ENCODE measurements at regions not wholly inside any gene's neighbourhood (a gene's known extent, or its start where the extent isn't known, plus 50 kb on each side); places are given as distances from the start of the nearest gene placed in this dataset.

- no peaks in the 10 kb centered on the region for H3K9me3 Mint-ChIP-seq
- H3K4me1 Mint-ChIP-seq (ENCODE audit: low read depth), result peaks cover 2% of the 10 kb centered on the region
- ChIA-PET POLR2A (no interaction called here), CTCF (no interaction called here)
- H3K36me3 Mint-ChIP-seq (ENCODE audit: low read depth), result no peaks in the 10 kb centered on the region
- H3K27ac Mint-ChIP-seq, result no peak overlapping the region
- no peak for ATAC-seq
- TF ChIP-seq CTCF (IDR thresholded peaks at IDR 0.05), result no peak
- no peak overlapping the region for H3K4me3 Mint-ChIP-seq
- DNase-seq, result no peak
- peaks cover 19% of the 10 kb centered on the region for H3K27me3 Mint-ChIP-seq
- intact Hi-C loops (cut with micrococcal nuclease), result no loop called here
Observed at GRCh38 chr12:93033948-93034347, 104.9 kb upstream of the EEA1 start.

GRCh38 chr12:93039062-93039461, 110.0 kb upstream of the EEA1 start:
- ATAC-seq, result no peak
- POLR2A ChIA-PET, result interaction anchor here (1.6 kb wide), 1 partner anchor 28 kb away, joined by 3 read pairs; no protein-coding TSS in a partner anchor
- H3K27ac Mint-ChIP-seq, result no peak overlapping the region

GRCh38 chr12:93039930-93040329, 110.8 kb upstream of the EEA1 start:
- no peak overlapping the region for H3K4me3 Mint-ChIP-seq
- intact Hi-C loops (cut with micrococcal nuclease), result no loop called here
- H3K4me1 Mint-ChIP-seq (ENCODE audit: low read depth), result no peaks in the 10 kb centered on the region
- TF ChIP-seq CTCF (IDR thresholded peaks at IDR 0.05), result no peak
- no peaks in the 10 kb centered on the region for H3K9me3 Mint-ChIP-seq
- H3K27me3 Mint-ChIP-seq, result peaks cover 6% of the 10 kb centered on the region
- no peak overlapping the region for H3K27ac Mint-ChIP-seq
- POLR2A ChIA-PET, result interaction anchor here (1.6 kb wide), 1 partner anchor 29 kb away, joined by 3 read pairs; no protein-coding TSS in a partner anchor
- CTCF ChIA-PET, result interaction anchor here (0.9 kb wide), 2 partner anchors 13 to 53 kb away, joined by 3 read pairs; no protein-coding TSS in a partner anchor
- H3K36me3 Mint-ChIP-seq (ENCODE audit: low read depth), result no peaks in the 10 kb centered on the region
- DNase-seq (no peak), ATAC-seq (no peak)

More at GRCh38 chr12:93039062-93039461, 110.0 kb upstream of the EEA1 start:
- no peak for DNase-seq
- no peaks in the 10 kb centered on the region for H3K9me3 Mint-ChIP-seq
- CTCF ChIA-PET, result no interaction called here
- no peaks in the 10 kb centered on the region for H3K36me3 Mint-ChIP-seq (ENCODE audit: low read depth)
- H3K4me1 Mint-ChIP-seq (ENCODE audit: low read depth), result no peaks in the 10 kb centered on the region
- H3K27me3 Mint-ChIP-seq, result peaks cover 13% of the 10 kb centered on the region
- intact Hi-C loops (cut with micrococcal nuclease), result no loop called here
- H3K4me3 Mint-ChIP-seq, result no peak overlapping the region
- TF ChIP-seq CTCF (IDR thresholded peaks at IDR 0.05), result no peak

- intact Hi-C loops (cut with micrococcal nuclease), result no loop called here
- ATAC-seq (no peak), DNase-seq (no peak)
- TF ChIP-seq CTCF (IDR thresholded peaks at IDR 0.05), result no peak
- Mint-ChIP-seq H3K9me3 (no peaks in the 10 kb centered on the region), H3K4me3 (no peak overlapping the region), H3K36me3 (ENCODE audit: low read depth) (no peaks in the 10 kb centered on the region), H3K4me1 (ENCODE audit: low read depth) (no peaks in the 10 kb centered on the region), H3K27me3 (peaks cover 3% of the 10 kb centered on the region), H3K27ac (no peak overlapping the region)
- ChIA-PET CTCF (interaction anchor here (0.9 to 1.0 kb wide), 3 partner anchors 14 to 65 kb away, joined by 3 read pairs; no protein-coding TSS in a partner anchor), POLR2A (interaction anchor here (1.6 kb wide), 1 partner anchor 29 kb away, joined by 3 read pairs; no protein-coding TSS in a partner anchor)
Observed at GRCh38 chr12:93040367-93040766, 111.3 kb upstream of the EEA1 start.

GRCh38 chr12:93041416-93041815, 112.3 kb upstream of the EEA1 start:
- H3K36me3 Mint-ChIP-seq (ENCODE audit: low read depth), result no peaks in the 10 kb centered on the region
- H3K27me3 Mint-ChIP-seq, result peaks cover 2% of the 10 kb centered on the region
- ChIA-PET CTCF (interaction anchor here (1.0 kb wide), 1 partner anchor 64 kb away, joined by 3 read pairs; no protein-coding TSS in a partner anchor), POLR2A (no interaction called here)
- no peak for TF ChIP-seq CTCF (IDR thresholded peaks at IDR 0.05)
- no peak overlapping the region for H3K4me3 Mint-ChIP-seq
- no peak for DNase-seq
- no peak overlapping the region for H3K27ac Mint-ChIP-seq
- H3K9me3 Mint-ChIP-seq, result no peaks in the 10 kb centered on the region
- no peaks in the 10 kb centered on the region for H3K4me1 Mint-ChIP-seq (ENCODE audit: low read depth)
- intact Hi-C loops (cut with micrococcal nuclease), result no loop called here
- ATAC-seq, result no peak
